ENCODE measurements at regions not wholly inside any gene's neighbourhood (a gene's known extent, or its start where the extent isn't known, plus 50 kb on each side); places are given as distances from the start of the nearest gene placed in this dataset.

- Mint-ChIP-seq H3K4me1 (no peaks in the 10 kb centered on the region), H3K9me3 (peaks cover 2% of the 10 kb centered on the region), H3K27me3 (ENCODE audit: insufficient read depth, low read depth) (peaks cover 2% of the 10 kb centered on the region), H3K4me3 (no peak overlapping the region), H3K27ac (no peak overlapping the region), H3K36me3 (no peaks in the 10 kb centered on the region)
- Histone ChIP-seq H3K27me3 (no peaks in the 10 kb centered on the region), H4K20me1 (ENCODE audit: low read depth) (no peaks in the 10 kb centered on the region), H2AFZ (replicated peaks) (no peak overlapping the region), H3K4me1 (no peaks in the 10 kb centered on the region), H3K27ac (no peak overlapping the region), H3K9me3 (ENCODE audit: low read depth) (no peaks in the 10 kb centered on the region), H3K9ac (no peak overlapping the region), H3F3A (ENCODE audit: low read depth) (no peaks in the 10 kb centered on the region), H3K36me3 (no peaks in the 10 kb centered on the region), H3K4me2 (no peak overlapping the region), H3K79me2 (ENCODE audit: low read depth) (no peaks in the 10 kb centered on the region), H3K4me3 (no peak overlapping the region)
- DNase-seq (ENCODE audit: low spot score), result no peak
- TF ChIP-seq EZH2phosphoT487 (IDR thresholded peaks at IDR 0.05), result no peak
- TF ChIP-seq EZH2 (IDR thresholded peaks at IDR 0.05), result no peak
- TF ChIP-seq CTCF (IDR thresholded peaks at IDR 0.05), result no peak
Measured at GRCh38 chrX:3449287-3449686, 102.8 kb upstream of the MXRA5 start.

GRCh38 chrX:3448563-3448962, 102.1 kb upstream of the MXRA5 start:
- Histone ChIP-seq H4K20me1 (ENCODE audit: low read depth) (no peaks in the 10 kb centered on the region), H3K9ac (no peak overlapping the region), H3K4me3 (no peak overlapping the region), H3K27me3 (no peaks in the 10 kb centered on the region), H3K4me1 (no peaks in the 10 kb centered on the region), H3K9me3 (ENCODE audit: low read depth) (no peaks in the 10 kb centered on the region), H2AFZ (replicated peaks) (no peak overlapping the region), H3K79me2 (ENCODE audit: low read depth) (no peaks in the 10 kb centered on the region), H3K27ac (no peak overlapping the region), H3K4me2 (no peak overlapping the region), H3F3A (ENCODE audit: low read depth) (no peaks in the 10 kb centered on the region), H3K36me3 (no peaks in the 10 kb centered on the region)
- Mint-ChIP-seq H3K9me3 (peaks cover 2% of the 10 kb centered on the region), H3K4me1 (no peaks in the 10 kb centered on the region), H3K36me3 (no peaks in the 10 kb centered on the region), H3K27ac (no peak overlapping the region), H3K27me3 (ENCODE audit: insufficient read depth, low read depth) (peaks cover 2% of the 10 kb centered on the region), H3K4me3 (no peak overlapping the region)
- no peak for TF ChIP-seq CTCF (IDR thresholded peaks at IDR 0.05)
- DNase-seq (ENCODE audit: low spot score), result no peak

- no peaks in the 10 kb centered on the region for H3K27me3 ChIP-seq
- Mint-ChIP-seq H3K27me3 (ENCODE audit: insufficient read depth, low read depth) (peaks cover 2% of the 10 kb centered on the region), H3K27ac (no peak overlapping the region), H3K4me1 (no peaks in the 10 kb centered on the region), H3K36me3 (no peaks in the 10 kb centered on the region), H3K4me3 (no peak overlapping the region), H3K9me3 (peaks cover 2% of the 10 kb centered on the region)
- no peaks in the 10 kb centered on the region for H3K36me3 ChIP-seq
- DNase-seq (ENCODE audit: low spot score), result no peak
- no peak for TF ChIP-seq EZH2 (IDR thresholded peaks at IDR 0.05)
- no peak for TF ChIP-seq EZH2phosphoT487 (IDR thresholded peaks at IDR 0.05)
- no peak for TF ChIP-seq CTCF (IDR thresholded peaks at IDR 0.05)
- no peak overlapping the region for H2AFZ ChIP-seq (replicated peaks)
- no peak overlapping the region for H3K4me3 ChIP-seq
- no peaks in the 10 kb centered on the region for H3K4me1 ChIP-seq
- H3K9ac ChIP-seq, result no peak overlapping the region
- no peaks in the 10 kb centered on the region for H3F3A ChIP-seq (ENCODE audit: low read depth)
- H4K20me1 ChIP-seq (ENCODE audit: low read depth), result no peaks in the 10 kb centered on the region
- H3K79me2 ChIP-seq (ENCODE audit: low read depth), result no peaks in the 10 kb centered on the region
- no peak overlapping the region for H3K27ac ChIP-seq
- no peak overlapping the region for H3K4me2 ChIP-seq
- no peaks in the 10 kb centered on the region for H3K9me3 ChIP-seq (ENCODE audit: low read depth)
Measured at GRCh38 chrX:3445806-3446490, 99.5 kb upstream of the MXRA5 start.
